Esophagus squamous epithelium (tissue), 5 donors: ENCODE measurements at regions not wholly inside any gene's neighbourhood (a gene's known extent, or its start where the extent isn't known, plus 50 kb on each side); places are given as distances from the start of the nearest gene placed in this dataset.

Experiments
- DNase-seq: peaks from one replicate; lab custom pipeline; 2025; lab: John Stamatoyannopoulos, UW
- H3K27ac ChIP-seq, 4 donors: fragments of 200-600 bp; sonication (generic); one replicate each; pipeline ENCODE4 v1.5.1; 2016 to 2019; ENCODE audit warnings: mild to moderate bottlenecking in 1 of 4
- H3K27me3 ChIP-seq, 4 donors: fragments of 200-600 bp; sonication (generic); 1 replicate in 3 of 4; 2 replicates in 1 of 4; pipeline versions ENCODE4 v1.5.1 to v1.6.0; 2017 to 2021; ENCODE audit warnings: antibody characterized with exemption in 1 of 4
- H3K36me3 ChIP-seq, 3 donors: fragments of 200-600 bp; sonication (generic); one replicate each; pipeline ENCODE4 v1.5.1; 2016 to 2019
- H3K4me1 ChIP-seq, 3 donors: fragments of 200-600 bp; sonication (generic); one replicate each; pipeline ENCODE4 v1.5.1; 2017 to 2019
- H3K4me3 ChIP-seq, 4 donors: fragments of 200-600 bp; sonication (generic); 1 replicate in 3 of 4; 2 replicates in 1 of 4; pipeline ENCODE4 v1.5.1; 2016 to 2019; ENCODE audit warnings: mild to moderate bottlenecking in 2 of 4, moderate library complexity in 1 of 4
- H3K9me3 ChIP-seq, 3 donors: fragments of 200-600 bp; sonication (generic); one replicate each; pipeline ENCODE4 v1.5.1; 2016 to 2019
- POLR2A ChIP-seq, 4 donors: fragments of 450-650 bp; IDR thresholded peaks; one replicate each; pipeline ENCODE4 v1.6.1; 2017; ENCODE audit warnings: antibody characterized with exemption in 4 of 4, mild to moderate bottlenecking in 4 of 4, moderate library complexity in 3 of 4
- WGBS, 2 donors: methylation state at CpG; one replicate each; pipeline ENCODE4 v1.1.5; 2018; 5-methylcytosine and 5-hydroxymethylcytosine counted together
- intact Hi-C: fragments of 100-400 bp; cut with DNase I; formaldehyde crosslinking; loops from one replicate; pipeline ENCODE4 v1.15.0; 2022
- TF ChIP-seq, protein P1 (sequence below), 6 experiments: fragments of 450-650 bp in 4 of 6; fragments of 200-600 bp in 2 of 6; sonication (generic) in 2 of 6; IDR thresholded peaks; one replicate each; pipeline ENCODE4 v1.5.1; 2016 to 2019; ENCODE audit warnings: antibody characterized with exemption in 6 of 6, mild to moderate bottlenecking in 4 of 6, moderate library complexity in 4 of 6
- donor health status: DM: yes; HTN: yes; CAD: no.

DNA sequence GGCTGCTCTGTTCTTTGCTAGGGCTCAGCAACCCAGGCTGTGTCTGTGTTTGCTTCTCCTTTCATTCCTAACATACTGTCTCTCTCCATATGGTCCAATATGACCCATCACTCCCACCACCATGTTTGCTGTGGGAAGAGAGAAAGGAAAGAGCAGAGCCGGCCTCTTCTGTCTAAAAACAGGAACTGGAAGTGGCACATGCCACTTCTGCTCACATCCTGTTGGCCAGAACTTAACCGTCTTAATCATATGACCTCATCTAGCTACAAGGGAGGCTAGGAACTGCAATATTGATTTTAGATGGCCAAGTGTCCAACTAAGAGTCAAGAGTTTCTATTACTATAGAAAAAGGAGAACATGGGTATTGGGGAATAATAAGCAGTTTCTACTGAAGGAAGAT lies 212.5 kb upstream of the CHD6 start:
- TF ChIP-seq POLR2A (IDR thresholded peaks at IDR 0.05): no peak
- TF ChIP-seq, protein P1, sequence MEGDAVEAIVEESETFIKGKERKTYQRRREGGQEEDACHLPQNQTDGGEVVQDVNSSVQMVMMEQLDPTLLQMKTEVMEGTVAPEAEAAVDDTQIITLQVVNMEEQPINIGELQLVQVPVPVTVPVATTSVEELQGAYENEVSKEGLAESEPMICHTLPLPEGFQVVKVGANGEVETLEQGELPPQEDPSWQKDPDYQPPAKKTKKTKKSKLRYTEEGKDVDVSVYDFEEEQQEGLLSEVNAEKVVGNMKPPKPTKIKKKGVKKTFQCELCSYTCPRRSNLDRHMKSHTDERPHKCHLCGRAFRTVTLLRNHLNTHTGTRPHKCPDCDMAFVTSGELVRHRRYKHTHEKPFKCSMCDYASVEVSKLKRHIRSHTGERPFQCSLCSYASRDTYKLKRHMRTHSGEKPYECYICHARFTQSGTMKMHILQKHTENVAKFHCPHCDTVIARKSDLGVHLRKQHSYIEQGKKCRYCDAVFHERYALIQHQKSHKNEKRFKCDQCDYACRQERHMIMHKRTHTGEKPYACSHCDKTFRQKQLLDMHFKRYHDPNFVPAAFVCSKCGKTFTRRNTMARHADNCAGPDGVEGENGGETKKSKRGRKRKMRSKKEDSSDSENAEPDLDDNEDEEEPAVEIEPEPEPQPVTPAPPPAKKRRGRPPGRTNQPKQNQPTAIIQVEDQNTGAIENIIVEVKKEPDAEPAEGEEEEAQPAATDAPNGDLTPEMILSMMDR (IDR thresholded peaks at IDR 0.05): no peak
- intact Hi-C loops: no loop called here
- Histone ChIP-seq H3K27ac (no peak overlapping the region), H3K4me1 (no peaks in the 10 kb centered on the region), H3K9me3 (no peaks in the 10 kb centered on the region), H3K36me3 (no peaks in the 10 kb centered on the region), H3K4me3 (no peak overlapping the region), H3K27me3 (peaks cover 0 to 18% (median 0%) of the 10 kb centered on the region in 4 donors)
- 49 to 61% methylated on average over 2 of the region's 2 CpGs for WGBS, 2 donors
- no peak for DNase-seq

DNA sequence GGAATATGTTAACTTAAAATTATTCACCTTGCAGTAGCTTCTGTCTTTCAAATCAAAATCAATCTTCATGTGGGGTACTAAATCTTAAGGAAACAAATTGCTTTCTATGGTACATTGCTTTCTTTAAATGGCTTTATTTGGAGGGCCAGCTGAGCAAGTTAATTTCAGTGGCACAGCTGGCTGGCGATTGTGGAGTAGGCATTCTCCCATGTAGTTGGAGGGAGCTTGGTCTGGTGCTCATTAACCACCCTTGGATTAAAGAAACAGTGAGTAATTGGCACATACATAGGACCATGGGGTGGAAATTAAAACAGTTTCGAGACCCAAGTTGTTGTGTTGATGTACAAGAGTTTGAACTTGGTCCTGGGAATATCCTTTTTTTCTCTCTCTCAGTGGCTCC lies 201.3 kb upstream of the CHD6 start:
- no peak overlapping the region for H3K27ac ChIP-seq
- DNase-seq: no peak
- H3K27me3 ChIP-seq: peaks cover 0 to 18% (median 0%) of the 10 kb centered on the region in 4 donors
- intact Hi-C loops: no loop called here
- H3K9me3 ChIP-seq: no peaks in the 10 kb centered on the region
- TF ChIP-seq, protein P1 (IDR thresholded peaks at IDR 0.05): no peak
- TF ChIP-seq POLR2A (IDR thresholded peaks at IDR 0.05): no peak
- no peaks in the 10 kb centered on the region for H3K4me1 ChIP-seq
- WGBS, 2 donors: 57 to 69% methylated on average over 2 of the region's 2 CpGs
- H3K36me3 ChIP-seq: no peaks in the 10 kb centered on the region
- no peak overlapping the region for H3K4me3 ChIP-seq

DNA sequence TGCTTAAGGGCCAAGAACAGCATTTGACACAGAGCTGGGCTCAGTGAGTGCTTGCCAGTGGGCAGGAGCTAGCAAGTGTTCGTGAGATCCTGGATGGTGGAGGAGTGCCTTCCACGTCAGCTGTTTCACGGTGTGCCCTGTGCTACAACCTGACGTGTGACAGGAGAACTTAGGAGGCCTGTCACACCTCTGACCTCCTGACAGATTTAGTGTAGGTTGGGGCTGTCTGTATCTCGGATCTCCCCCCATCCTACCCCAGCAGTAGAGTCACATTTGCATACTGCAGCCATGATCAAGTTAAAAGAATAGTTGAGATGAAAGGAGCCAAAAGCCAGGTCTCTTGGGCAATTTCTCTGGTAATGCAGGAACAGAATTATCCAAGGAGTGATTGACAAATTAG lies 200.8 kb upstream of the CHD6 start:
- DNase-seq: no peak
- H3K9me3 ChIP-seq: no peaks in the 10 kb centered on the region
- no peak for TF ChIP-seq POLR2A (IDR thresholded peaks at IDR 0.05)
- TF ChIP-seq, protein P1 (IDR thresholded peaks at IDR 0.05): no peak
- no peak overlapping the region for H3K4me3 ChIP-seq
- H3K4me1 ChIP-seq: no peaks in the 10 kb centered on the region
- intact Hi-C loops: no loop called here
- H3K27me3 ChIP-seq: peaks cover 0 to 18% (median 0%) of the 10 kb centered on the region in 4 donors
- WGBS, 2 donors: 34 to 61% methylated on average over 2 to 5 of the region's 5 CpGs
- no peak overlapping the region for H3K27ac ChIP-seq
- no peaks in the 10 kb centered on the region for H3K36me3 ChIP-seq

DNA sequence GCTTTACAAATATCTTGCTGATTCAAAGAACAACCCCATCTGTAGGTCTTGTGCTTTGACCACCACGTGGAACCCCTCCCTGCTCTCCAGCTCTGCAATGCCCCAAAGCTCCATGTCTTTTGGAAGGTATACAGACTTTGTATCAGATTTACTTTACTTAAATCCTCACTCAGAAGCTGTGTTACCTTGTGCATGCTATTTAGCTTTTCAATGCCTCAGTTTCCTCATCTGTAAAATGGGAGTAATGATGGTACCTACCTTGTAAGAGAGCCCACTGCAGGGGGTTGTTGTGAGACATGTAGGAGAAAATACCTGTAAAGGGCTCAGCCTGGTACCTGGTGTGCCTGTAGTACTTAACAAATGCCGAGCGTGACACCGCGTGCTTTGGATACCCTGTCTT lies 200.2 kb upstream of the CHD6 start:
- Histone ChIP-seq H3K4me3 (no peak overlapping the region), H3K27ac (no peak overlapping the region), H3K4me1 (no peaks in the 10 kb centered on the region), H3K27me3 (peaks cover 0 to 18% (median 0%) of the 10 kb centered on the region in 4 donors), H3K9me3 (no peaks in the 10 kb centered on the region), H3K36me3 (no peaks in the 10 kb centered on the region)
- no peak for DNase-seq
- intact Hi-C loops: no loop called here
- TF ChIP-seq, protein P1 (IDR thresholded peaks at IDR 0.05): no peak
- TF ChIP-seq POLR2A (IDR thresholded peaks at IDR 0.05): no peak
- WGBS, 2 donors: 76 to 78% methylated on average over 5 of the region's 5 CpGs

DNA sequence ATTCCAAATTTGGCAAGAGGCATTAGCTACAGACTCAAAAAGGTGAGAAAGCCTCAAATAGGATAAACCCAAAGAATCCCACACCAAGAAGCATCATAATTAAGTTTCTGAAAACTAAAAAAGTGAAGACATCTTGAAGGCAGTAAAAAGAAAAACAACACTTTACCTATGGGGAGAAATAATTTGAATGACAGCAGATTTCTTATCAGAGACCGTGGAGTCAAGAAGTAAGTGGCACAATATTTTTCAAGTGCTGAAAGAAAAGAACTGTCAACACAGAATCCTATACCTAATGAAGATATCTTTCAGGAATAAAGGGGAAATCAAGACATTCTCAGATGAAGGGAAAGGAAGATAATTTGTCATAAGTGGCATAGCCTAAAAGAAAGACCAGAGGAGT lies 193.3 kb upstream of the CHD6 start:
- Histone ChIP-seq H3K27me3 (no peaks in the 10 kb centered on the region), H3K9me3 (no peaks in the 10 kb centered on the region), H3K36me3 (no peaks in the 10 kb centered on the region), H3K4me3 (no peak overlapping the region), H3K27ac (no peak overlapping the region), H3K4me1 (no peaks in the 10 kb centered on the region)
- DNase-seq: no peak
- intact Hi-C loops: no loop called here
- no peak for TF ChIP-seq POLR2A (IDR thresholded peaks at IDR 0.05)
- TF ChIP-seq, protein P1 (IDR thresholded peaks at IDR 0.05): no peak
- 56 to 88% methylated on average over 1 of the region's 1 CpG for WGBS, 2 donors
